Choroid plexus epithelial cell (primary cell): ENCODE measurements at regions not wholly inside any gene's neighbourhood (a gene's known extent, or its start where the extent isn't known, plus 50 kb on each side); places are given as distances from the start of the nearest gene placed in this dataset.

Source experiments
- DNase-seq: peaks from one replicate; pipeline ENCODE4 v3.0.0-alpha.2; 2010; ENCODE audit warnings: low read depth
- H3K4me3 ChIP-seq: 2 replicates; pipeline ENCODE4 v1.5.1; 2011; ENCODE audit warnings: low read depth, mild to moderate bottlenecking, control low read depth, low read length, moderate library complexity
- TF ChIP-seq, protein P1 (sequence below): conservative IDR thresholded peaks from 2 replicates; pipeline ENCODE4 v1.5.1; 2011; ENCODE audit warnings: low read depth, mild to moderate bottlenecking, control low read depth, inconsistent platforms, low read length, moderate library complexity

DNA sequence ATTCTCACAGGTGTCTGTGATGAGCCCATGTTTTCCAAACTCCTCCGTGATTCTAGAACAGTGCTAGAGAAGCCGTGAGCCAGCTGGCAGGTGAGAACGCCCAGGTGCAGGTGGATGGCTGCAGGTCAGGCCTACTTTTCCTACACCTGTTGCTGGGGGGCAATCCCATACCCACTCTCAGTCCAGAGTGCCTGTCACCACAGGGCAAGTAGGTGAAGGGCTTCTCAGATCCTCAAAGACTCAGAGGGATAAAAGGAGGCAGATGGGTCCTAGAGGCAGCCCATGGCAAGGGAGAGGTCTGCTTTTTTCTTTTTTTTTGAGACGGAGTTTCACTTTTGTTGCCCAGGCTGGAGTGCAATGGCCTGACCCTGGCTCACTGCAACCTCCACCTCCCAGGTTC lies 50.7 kb upstream of the H6PD start:
- TF ChIP-seq, protein P1, sequence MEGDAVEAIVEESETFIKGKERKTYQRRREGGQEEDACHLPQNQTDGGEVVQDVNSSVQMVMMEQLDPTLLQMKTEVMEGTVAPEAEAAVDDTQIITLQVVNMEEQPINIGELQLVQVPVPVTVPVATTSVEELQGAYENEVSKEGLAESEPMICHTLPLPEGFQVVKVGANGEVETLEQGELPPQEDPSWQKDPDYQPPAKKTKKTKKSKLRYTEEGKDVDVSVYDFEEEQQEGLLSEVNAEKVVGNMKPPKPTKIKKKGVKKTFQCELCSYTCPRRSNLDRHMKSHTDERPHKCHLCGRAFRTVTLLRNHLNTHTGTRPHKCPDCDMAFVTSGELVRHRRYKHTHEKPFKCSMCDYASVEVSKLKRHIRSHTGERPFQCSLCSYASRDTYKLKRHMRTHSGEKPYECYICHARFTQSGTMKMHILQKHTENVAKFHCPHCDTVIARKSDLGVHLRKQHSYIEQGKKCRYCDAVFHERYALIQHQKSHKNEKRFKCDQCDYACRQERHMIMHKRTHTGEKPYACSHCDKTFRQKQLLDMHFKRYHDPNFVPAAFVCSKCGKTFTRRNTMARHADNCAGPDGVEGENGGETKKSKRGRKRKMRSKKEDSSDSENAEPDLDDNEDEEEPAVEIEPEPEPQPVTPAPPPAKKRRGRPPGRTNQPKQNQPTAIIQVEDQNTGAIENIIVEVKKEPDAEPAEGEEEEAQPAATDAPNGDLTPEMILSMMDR: no peak
- H3K4me3 ChIP-seq: peak overlapping the region; percentile 82
- no peak for DNase-seq

DNA sequence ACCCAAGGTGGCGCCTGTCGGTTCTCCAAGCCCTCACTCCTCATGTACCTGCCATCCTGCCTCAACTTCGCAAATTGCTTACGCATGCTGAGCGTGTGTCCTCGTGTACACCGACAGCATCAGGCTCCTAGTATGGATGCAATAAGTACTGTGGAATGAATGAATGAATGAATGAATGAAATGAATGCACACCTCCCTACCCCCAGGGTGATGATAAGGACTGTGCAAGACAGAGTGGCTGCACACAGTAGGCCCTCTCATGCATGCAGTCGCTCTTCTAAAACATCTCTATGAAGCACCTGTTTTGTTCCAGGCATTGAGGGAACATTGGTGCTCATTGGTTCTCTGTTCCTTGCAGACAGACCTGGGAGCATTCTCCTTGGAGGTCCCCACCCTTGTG lies 49.8 kb upstream of the H6PD start:
- no peak overlapping the region for H3K4me3 ChIP-seq
- TF ChIP-seq, protein P1: no peak
- no peak for DNase-seq
